Mucosa of rectum (tissue), 2 donors: ENCODE measurements at regions not wholly inside any gene's neighbourhood (a gene's known extent, or its start where the extent isn't known, plus 50 kb on each side); places are given as distances from the start of the nearest gene placed in this dataset.

Experiments
- H3K27ac ChIP-seq, 2 donors: one replicate each; pipeline ENCODE4 v1.7.0; 2013; ENCODE audit warnings: inconsistent platforms in 2 of 2, low read depth in 2 of 2, low read length in 2 of 2
- H3K27me3 ChIP-seq, 2 donors: one replicate each; pipeline ENCODE4 v1.7.0; 2013; ENCODE audit warnings: low read length in 2 of 2; ENCODE audit not compliant: control insufficient read depth in 2 of 2, insufficient read depth in 2 of 2
- H3K36me3 ChIP-seq, 2 donors: one replicate each; pipeline ENCODE4 v1.7.0; 2013; ENCODE audit warnings: low read length in 2 of 2; ENCODE audit not compliant: control insufficient read depth in 2 of 2, insufficient read depth in 2 of 2
- H3K4me1 ChIP-seq, 2 donors: one replicate each; pipeline ENCODE4 v1.7.0; 2013; ENCODE audit warnings: low read length in 2 of 2, mild to moderate bottlenecking in 1 of 2; ENCODE audit not compliant: control insufficient read depth in 2 of 2, insufficient read depth in 2 of 2
- H3K4me3 ChIP-seq, 2 donors: one replicate each; pipeline ENCODE4 v1.7.0; 2013; ENCODE audit warnings: low read length in 2 of 2
- H3K9ac ChIP-seq, 2 donors: one replicate each; pipeline ENCODE4 v1.7.0; 2013; ENCODE audit warnings: low read length in 2 of 2, low read depth in 1 of 2, mild to moderate bottlenecking in 1 of 2
- H3K9me3 ChIP-seq, 2 donors: one replicate each; pipeline ENCODE4 v1.7.0; 2013; ENCODE audit warnings: low read length in 2 of 2; ENCODE audit not compliant: control insufficient read depth in 2 of 2
- donor health status: healthy.
- donor health status: Normal muscosa, but diverticular disease.

DNA sequence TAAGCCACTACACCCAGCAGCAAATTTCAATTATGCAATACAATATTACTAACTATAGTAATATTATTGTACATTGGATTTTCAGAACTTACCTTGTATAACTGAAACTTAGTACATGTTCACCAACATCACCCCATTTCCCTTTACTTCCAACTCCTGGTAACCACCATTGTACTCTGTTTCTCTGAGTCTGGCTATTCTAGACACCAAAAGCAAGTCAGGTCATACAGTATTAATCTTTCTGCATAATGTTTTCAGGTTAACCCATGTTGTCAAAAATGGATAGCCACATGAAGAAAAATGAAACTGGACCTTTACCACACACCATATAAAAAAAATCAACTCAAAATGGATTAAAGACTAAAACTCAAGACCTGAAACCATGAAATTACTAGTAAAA, 558.2 kb downstream of the MMUT start:
- Histone ChIP-seq H3K27me3 (no peaks in the 10 kb centered on the region), H3K4me1 (no peaks in the 10 kb centered on the region), H3K9ac (no peak overlapping the region), H3K36me3 (no peaks in the 10 kb centered on the region), H3K9me3 (no peaks in the 10 kb centered on the region), H3K4me3 (no peak overlapping the region), H3K27ac (no peak overlapping the region)

- Histone ChIP-seq H3K27me3 (no peaks in the 10 kb centered on the region), H3K9me3 (no peaks in the 10 kb centered on the region), H3K4me3 (no peak overlapping the region), H3K36me3 (no peaks in the 10 kb centered on the region), H3K27ac (no peak overlapping the region), H3K9ac (no peak overlapping the region), H3K4me1 (no peaks in the 10 kb centered on the region)
Observed at GRCh38 chr6:48894469-48894868, 568.6 kb downstream of the MMUT start.

DNA sequence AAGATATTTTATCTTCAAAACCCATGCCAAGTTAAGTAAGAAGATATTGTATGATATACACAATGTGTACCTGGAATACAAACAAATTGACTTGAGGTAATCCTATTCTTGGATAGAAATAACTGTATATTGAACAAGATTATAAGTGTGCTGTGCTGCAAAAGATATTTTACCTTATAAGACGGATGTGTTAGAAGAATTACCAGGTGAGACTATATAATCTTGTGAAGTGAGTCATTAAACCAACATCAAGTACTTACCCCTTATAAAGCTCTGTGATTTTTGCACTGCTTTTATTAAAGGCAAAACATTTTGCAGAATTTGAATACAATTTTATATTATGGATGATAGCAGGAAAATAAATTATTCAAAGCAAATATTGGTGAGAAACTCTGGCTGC, 570.0 kb downstream of the MMUT start:
- H3K27me3 ChIP-seq: no peaks in the 10 kb centered on the region
- H3K9ac ChIP-seq: no peak overlapping the region
- no peak overlapping the region for H3K4me3 ChIP-seq
- no peaks in the 10 kb centered on the region for H3K36me3 ChIP-seq
- H3K9me3 ChIP-seq: no peaks in the 10 kb centered on the region
- H3K27ac ChIP-seq: no peak overlapping the region
- no peaks in the 10 kb centered on the region for H3K4me1 ChIP-seq

GRCh38 chr6:48891308-48891707, 571.7 kb downstream of the MMUT start:
- no peak overlapping the region for H3K4me3 ChIP-seq
- H3K27ac ChIP-seq: no peak overlapping the region
- no peaks in the 10 kb centered on the region for H3K4me1 ChIP-seq
- H3K36me3 ChIP-seq: no peaks in the 10 kb centered on the region
- H3K9ac ChIP-seq: no peak overlapping the region
- H3K9me3 ChIP-seq: no peaks in the 10 kb centered on the region
- no peaks in the 10 kb centered on the region for H3K27me3 ChIP-seq

DNA sequence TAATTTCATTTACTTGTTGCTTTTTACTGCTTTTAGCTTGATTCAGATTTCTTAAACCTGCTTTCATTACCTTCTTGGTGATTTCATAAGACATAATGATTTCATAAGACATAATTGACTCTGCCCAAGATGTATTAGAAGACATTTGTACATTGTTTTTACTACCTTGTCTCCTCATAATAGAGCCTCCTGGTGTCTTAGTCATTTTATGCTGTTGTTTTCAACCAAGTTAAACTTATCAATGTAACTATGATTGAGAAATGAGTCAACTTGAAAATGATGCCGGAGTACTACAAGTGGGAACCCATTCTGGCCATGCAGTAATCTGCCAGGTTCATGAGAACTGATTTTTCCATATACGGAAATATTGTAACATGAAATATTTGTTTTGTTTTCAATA, 573.6 kb downstream of the MMUT start:
- no peaks in the 10 kb centered on the region for H3K36me3 ChIP-seq

DNA sequence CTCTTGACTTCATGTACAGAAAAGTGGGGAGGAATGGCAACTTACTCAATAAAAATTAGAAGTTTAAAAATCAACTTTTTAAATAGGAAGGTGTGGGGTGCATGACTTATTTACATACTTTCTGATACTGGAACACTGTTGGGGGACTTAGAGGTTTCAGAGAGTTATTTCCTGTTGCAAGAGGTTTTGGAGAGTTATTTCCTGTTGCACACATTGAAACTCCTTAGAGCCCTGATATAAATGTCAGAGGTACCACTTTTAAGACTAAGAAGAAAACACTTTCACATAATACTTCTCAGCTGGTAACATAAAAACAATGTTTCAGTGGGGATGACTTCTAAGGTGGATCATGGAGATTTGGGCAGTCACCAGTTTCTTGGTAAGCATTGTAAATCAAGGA, 579.9 kb downstream of the MMUT start:
- Histone ChIP-seq H3K4me3 (no peak overlapping the region), H3K9me3 (no peaks in the 10 kb centered on the region)

More for the DNA sequence above, 573.6 kb downstream of the MMUT start:
- Histone ChIP-seq H3K4me1 (no peaks in the 10 kb centered on the region), H3K9me3 (no peaks in the 10 kb centered on the region), H3K9ac (no peak overlapping the region), H3K27me3 (no peaks in the 10 kb centered on the region), H3K27ac (no peak overlapping the region), H3K4me3 (no peak overlapping the region)

GRCh38 chr6:48881551-48881950, 581.5 kb downstream of the MMUT start:
- Histone ChIP-seq H3K36me3 (no peaks in the 10 kb centered on the region), H3K9ac (no peak overlapping the region), H3K27ac (no peak overlapping the region), H3K4me3 (no peak overlapping the region), H3K27me3 (no peaks in the 10 kb centered on the region), H3K4me1 (no peaks in the 10 kb centered on the region), H3K9me3 (no peaks in the 10 kb centered on the region)

More for the DNA sequence above, 579.9 kb downstream of the MMUT start:
- H3K27me3 ChIP-seq: no peaks in the 10 kb centered on the region
- H3K9ac ChIP-seq: no peak overlapping the region
- H3K27ac ChIP-seq: no peak overlapping the region
- H3K36me3 ChIP-seq: no peaks in the 10 kb centered on the region
- H3K4me1 ChIP-seq: no peaks in the 10 kb centered on the region

DNA sequence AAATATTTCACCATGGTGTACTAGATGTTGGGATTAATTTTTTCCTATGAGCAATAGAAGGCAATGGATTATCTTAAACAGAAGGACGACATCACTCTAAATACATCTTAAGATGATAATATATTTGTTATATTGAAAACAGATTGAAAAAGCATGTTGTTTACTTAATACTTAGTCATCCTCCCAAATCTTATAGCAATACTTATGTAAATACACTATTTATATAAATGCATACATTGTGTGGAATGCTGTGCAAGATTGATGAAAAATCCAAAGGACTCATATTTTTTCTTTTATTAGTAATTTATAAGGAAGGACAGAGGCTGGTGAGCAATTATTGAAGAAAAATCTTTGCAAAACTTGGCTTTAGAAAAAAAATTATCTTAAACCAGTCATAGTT, 593.5 kb downstream of the MMUT start:
- H3K9me3 ChIP-seq: no peaks in the 10 kb centered on the region
- H3K27me3 ChIP-seq: no peaks in the 10 kb centered on the region
- no peak overlapping the region for H3K4me3 ChIP-seq
- H3K36me3 ChIP-seq: no peaks in the 10 kb centered on the region
- no peak overlapping the region for H3K27ac ChIP-seq
- no peak overlapping the region for H3K9ac ChIP-seq
- H3K4me1 ChIP-seq: no peaks in the 10 kb centered on the region

DNA sequence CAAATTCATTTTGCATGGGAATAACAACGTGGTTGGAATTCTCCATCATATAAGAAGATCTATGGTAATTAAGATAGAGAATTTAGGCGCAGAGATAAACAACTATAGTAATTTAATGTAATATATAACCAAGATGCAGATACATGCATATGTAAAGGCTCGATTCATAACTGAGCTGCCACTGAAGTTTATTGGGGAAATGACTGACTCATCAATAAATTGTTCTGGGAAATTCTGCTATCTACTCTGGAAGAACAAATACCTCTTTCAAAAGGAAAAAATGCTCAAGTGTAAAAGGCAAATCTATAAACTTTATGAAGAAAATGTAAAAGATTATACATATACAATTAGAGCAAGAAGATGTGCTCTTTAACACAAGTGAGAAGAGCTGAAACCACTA, 596.4 kb downstream of the MMUT start:
- Histone ChIP-seq H3K36me3 (no peaks in the 10 kb centered on the region), H3K4me1 (no peaks in the 10 kb centered on the region), H3K27ac (no peak overlapping the region), H3K27me3 (no peaks in the 10 kb centered on the region), H3K9ac (no peak overlapping the region), H3K4me3 (no peak overlapping the region), H3K9me3 (no peaks in the 10 kb centered on the region)

GRCh38 chr6:48860175-48860574, 602.9 kb downstream of the MMUT start:
- Histone ChIP-seq H3K4me3 (no peak overlapping the region), H3K9ac (no peak overlapping the region), H3K9me3 (no peaks in the 10 kb centered on the region), H3K36me3 (no peaks in the 10 kb centered on the region), H3K27ac (no peak overlapping the region), H3K4me1 (no peaks in the 10 kb centered on the region), H3K27me3 (no peaks in the 10 kb centered on the region)

DNA sequence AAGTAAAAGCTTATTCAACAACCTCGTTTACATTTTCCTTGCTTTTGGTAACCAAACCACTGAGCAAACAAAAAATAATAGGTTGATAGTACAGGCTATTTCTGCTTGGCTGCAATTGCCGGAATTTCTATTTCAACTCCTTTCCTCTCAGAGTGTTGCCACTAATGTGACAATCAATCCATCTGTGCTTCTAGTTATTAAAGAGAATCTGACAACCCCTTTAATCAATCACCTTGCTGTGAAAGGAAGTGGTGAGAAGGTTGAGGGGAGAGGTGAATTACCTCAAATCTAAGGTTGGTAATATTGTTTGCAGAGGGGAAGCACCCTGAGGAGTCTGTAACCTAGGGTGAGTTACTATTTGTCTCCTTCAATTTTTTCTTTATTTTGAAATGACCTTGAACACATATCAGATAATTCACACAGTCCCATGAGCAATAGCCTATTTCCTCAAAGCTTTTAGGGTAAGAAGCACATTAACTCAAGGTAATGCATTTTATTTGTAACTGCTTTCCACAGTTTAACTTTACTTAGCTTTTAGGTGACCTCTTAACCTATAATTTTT, 603.4 kb downstream of the MMUT start:
- no peak overlapping the region for H3K27ac ChIP-seq
- H3K4me1 ChIP-seq: no peaks in the 10 kb centered on the region
- no peak overlapping the region for H3K4me3 ChIP-seq
- H3K36me3 ChIP-seq: no peaks in the 10 kb centered on the region
- no peaks in the 10 kb centered on the region for H3K27me3 ChIP-seq
- no peak overlapping the region for H3K9ac ChIP-seq
- H3K9me3 ChIP-seq: no peaks in the 10 kb centered on the region
